IPS DF 6.9 (cell line): ENCODE measurements at regions not wholly inside any gene's neighbourhood (a gene's known extent, or its start where the extent isn't known, plus 50 kb on each side); places are given as distances from the start of the nearest gene placed in this dataset.
"Not testable (repeated sequence)": the region's sequence is repeated elsewhere in the genome, so short reads cannot be mapped to it uniquely, and the experiment has no call there.

Experiments used
- DNase-seq: peaks from one replicate; pipeline ENCODE4 v3.0.0-alpha.2; 2013; ENCODE audit warnings: low read depth, low spot score
- H3K27ac ChIP-seq: one replicate; pipeline ENCODE4 v1.5.1; 2013; ENCODE audit warnings: low read length, control low read depth
- H3K27me3 ChIP-seq: 2 replicates; pipeline ENCODE4 v1.6.1; 2013; ENCODE audit warnings: mild to moderate bottlenecking, low read length; ENCODE audit not compliant: control insufficient read depth, insufficient read depth
- H3K36me3 ChIP-seq: 2 replicates; pipeline ENCODE4 v1.6.1; 2013; ENCODE audit warnings: low read length; ENCODE audit not compliant: control insufficient read depth, insufficient read depth
- H3K4me1 ChIP-seq: 2 replicates; pipeline ENCODE4 v1.6.1; 2013; ENCODE audit warnings: low read length; ENCODE audit not compliant: control insufficient read depth, insufficient read depth
- H3K4me3 ChIP-seq: 2 replicates; pipeline ENCODE4 v1.5.1; 2013; ENCODE audit warnings: mild to moderate bottlenecking, low read length
- H3K9me3 ChIP-seq: 2 replicates; pipeline ENCODE4 v1.6.1; 2013; ENCODE audit warnings: low read length, inconsistent platforms; ENCODE audit not compliant: control insufficient read depth, insufficient read depth
- WGBS: extraction: QIAGEN DNeasy Blood & Tissue Kit; methylation state at CpG from one replicate; pipeline ENCODE4 v1.1.7; 2013; ENCODE audit warnings: mixed read lengths, missing lambda C conversion rate; ENCODE audit not compliant: insufficient read length, insufficient coverage; 5-methylcytosine and 5-hydroxymethylcytosine counted together

- Histone ChIP-seq H3K27ac (no peak overlapping the region), H3K27me3 (no peaks in the 10 kb centered on the region), H3K36me3 (no peaks in the 10 kb centered on the region), H3K9me3 (no peaks in the 10 kb centered on the region), H3K4me1 (no peaks in the 10 kb centered on the region), H3K4me3 (no peak overlapping the region)
- no peak for DNase-seq
- no CpG with 5 or more reads among the region's 9 CpGs for WGBS
Measured at GRCh38 chr3:55156851-55157650, 229.2 kb upstream of the LRTM1 start.

- WGBS, result no CpG with 5 or more reads among the region's 9 CpGs
- H3K27ac ChIP-seq, result no peak overlapping the region
- DNase-seq, result no peak
Measured at GRCh38 chr3:55147856-55148720, 220.2 kb upstream of the LRTM1 start.

GRCh38 chr3:55147406-55147805 lies 219.5 kb upstream of the LRTM1 start:
- no peak for DNase-seq
- no CpG with 5 or more reads among the region's 3 CpGs for WGBS
- no peaks in the 10 kb centered on the region for H3K27me3 ChIP-seq
- no peak overlapping the region for H3K27ac ChIP-seq
- H3K36me3 ChIP-seq, result no peaks in the 10 kb centered on the region
- no peaks in the 10 kb centered on the region for H3K4me1 ChIP-seq
- H3K4me3 ChIP-seq, result no peak overlapping the region
- H3K9me3 ChIP-seq, result no peaks in the 10 kb centered on the region

More at GRCh38 chr3:55147856-55148720, 220.2 kb upstream of the LRTM1 start:
- Histone ChIP-seq H3K4me3 (no peak overlapping the region), H3K9me3 (no peaks in the 10 kb centered on the region), H3K36me3 (no peaks in the 10 kb centered on the region), H3K27me3 (no peaks in the 10 kb centered on the region), H3K4me1 (no peaks in the 10 kb centered on the region)

GRCh38 chr3:55146216-55146615 lies 218.4 kb upstream of the LRTM1 start:
- Histone ChIP-seq H3K27me3 (no peaks in the 10 kb centered on the region), H3K27ac (no peak overlapping the region), H3K9me3 (no peaks in the 10 kb centered on the region), H3K4me1 (no peaks in the 10 kb centered on the region), H3K36me3 (no peaks in the 10 kb centered on the region), H3K4me3 (no peak overlapping the region)
- no CpG with 5 or more reads among the region's 4 CpGs for WGBS
- no peak for DNase-seq

DNA sequence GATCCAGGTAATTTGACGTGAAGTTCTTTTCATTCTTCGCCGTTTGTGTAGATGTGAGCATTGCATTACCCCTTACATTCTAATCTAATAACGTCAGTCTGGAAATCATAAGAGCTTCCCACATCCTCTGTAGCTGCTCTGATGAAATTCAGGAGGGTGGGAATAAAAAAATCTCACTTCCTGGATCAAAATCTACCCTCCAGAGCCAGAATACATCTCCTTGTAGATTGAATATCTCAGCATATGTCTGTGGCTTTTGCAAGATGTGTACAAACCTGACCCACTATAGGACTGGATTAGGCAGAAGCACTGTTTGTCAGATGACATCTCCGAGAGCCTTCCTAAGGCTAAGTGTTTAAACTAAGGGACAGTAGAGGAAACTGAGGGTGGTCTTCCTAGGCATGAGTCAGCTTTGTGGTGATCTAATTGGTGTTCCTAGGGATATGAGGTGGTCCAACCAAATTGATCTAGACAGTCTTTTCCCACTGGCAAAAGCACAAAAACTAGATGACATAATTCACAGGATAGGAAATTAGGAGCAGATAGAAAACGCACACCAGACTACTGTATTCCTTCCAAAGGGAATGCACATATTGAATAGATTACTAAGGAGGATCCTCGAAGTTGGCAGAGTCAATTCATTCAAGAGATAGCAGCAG lies 216.3 kb upstream of the LRTM1 start:
- Histone ChIP-seq H3K36me3 (no peaks in the 10 kb centered on the region), H3K4me3 (no peak overlapping the region), H3K9me3 (no peaks in the 10 kb centered on the region), H3K4me1 (no peaks in the 10 kb centered on the region), H3K27ac (no peak overlapping the region), H3K27me3 (no peaks in the 10 kb centered on the region)
- no CpG with 5 or more reads among the region's 7 CpGs for WGBS
- DNase-seq, result no peak

DNA sequence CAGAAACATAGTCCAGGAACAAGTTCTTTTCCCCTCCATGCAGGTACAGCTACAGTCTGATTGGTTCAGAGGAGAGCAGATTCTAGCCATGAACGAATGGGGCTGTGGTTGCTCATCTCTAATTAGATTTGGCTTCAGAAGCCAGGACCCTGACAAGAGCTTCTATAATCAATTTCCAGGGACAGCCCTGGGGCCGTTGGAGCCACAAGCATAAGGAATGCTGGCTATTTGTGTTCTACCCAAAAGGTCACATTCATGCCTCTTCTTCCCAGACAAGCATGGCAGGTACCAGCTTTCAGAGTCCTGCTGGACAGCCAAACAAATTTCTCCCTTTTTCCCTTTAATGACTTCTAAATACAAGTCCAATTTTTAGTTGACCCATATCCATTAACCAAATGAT lies 215.5 kb upstream of the LRTM1 start:
- no peaks in the 10 kb centered on the region for H3K27me3 ChIP-seq
- no peak overlapping the region for H3K27ac ChIP-seq
- WGBS, result no CpG with 5 or more reads among the region's 2 CpGs
- H3K36me3 ChIP-seq, result no peaks in the 10 kb centered on the region
- no peaks in the 10 kb centered on the region for H3K4me1 ChIP-seq
- no peak overlapping the region for H3K4me3 ChIP-seq
- DNase-seq, result no peak
- H3K9me3 ChIP-seq, result no peaks in the 10 kb centered on the region

DNA sequence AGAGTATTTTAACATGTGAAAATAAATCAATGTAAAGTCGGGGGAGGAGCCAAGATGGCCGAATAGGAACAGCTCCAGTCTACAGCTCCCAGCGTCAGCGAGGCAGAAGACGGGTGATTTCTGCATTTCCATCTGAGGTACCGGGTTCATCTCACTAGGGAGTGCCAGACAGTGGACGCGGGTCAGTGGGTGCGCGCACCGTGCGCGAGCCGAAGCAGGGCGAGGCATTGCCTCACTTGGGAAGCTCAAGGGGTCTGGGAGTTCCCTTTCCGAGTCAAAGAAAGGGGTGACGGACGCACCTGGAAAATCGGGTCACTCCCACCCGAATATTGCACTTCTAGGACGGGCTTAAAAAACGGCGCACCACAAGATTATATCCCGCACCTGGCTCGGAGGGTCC lies 208.4 kb upstream of the LRTM1 start:
- not testable (repeated sequence) for H3K27me3 ChIP-seq, H3K27ac ChIP-seq, H3K36me3 ChIP-seq, H3K9me3 ChIP-seq, H3K4me3 ChIP-seq, DNase-seq, H3K4me1 ChIP-seq
- WGBS, result no CpG with 5 or more reads among the region's 25 CpGs

- no peak for DNase-seq
- Histone ChIP-seq H3K4me3 (no peak overlapping the region), H3K36me3 (no peaks in the 10 kb centered on the region), H3K9me3 (no peaks in the 10 kb centered on the region), H3K27ac (no peak overlapping the region), H3K27me3 (no peaks in the 10 kb centered on the region), H3K4me1 (no peaks in the 10 kb centered on the region)
- WGBS, result no CpG with 5 or more reads among the region's 8 CpGs
Measured at GRCh38 chr3:55128225-55128823, 200.5 kb upstream of the LRTM1 start.

DNA sequence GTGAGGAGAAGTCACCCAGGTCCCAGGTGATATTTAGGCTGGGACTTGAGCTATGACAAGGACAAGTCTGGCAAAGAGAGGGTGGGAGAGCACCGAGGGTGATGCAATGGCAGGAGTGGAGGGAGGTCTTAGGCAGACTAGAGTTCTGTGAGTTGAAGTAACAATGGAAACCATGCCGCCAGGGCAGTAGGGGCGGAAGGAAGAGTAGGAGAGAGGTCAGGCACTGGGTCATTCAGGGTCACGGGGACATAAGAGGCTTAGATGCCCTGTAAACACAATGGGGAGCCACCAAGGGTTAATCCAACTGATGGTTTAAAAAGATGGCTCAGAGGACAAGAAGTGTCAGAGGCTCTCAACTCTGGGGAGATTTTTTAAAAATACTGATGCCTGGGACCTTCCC lies 199.7 kb upstream of the LRTM1 start:
- Histone ChIP-seq H3K27ac (no peak overlapping the region), H3K36me3 (no peaks in the 10 kb centered on the region), H3K9me3 (no peaks in the 10 kb centered on the region), H3K4me3 (no peak overlapping the region), H3K4me1 (no peaks in the 10 kb centered on the region), H3K27me3 (no peaks in the 10 kb centered on the region)
- WGBS, result no CpG with 5 or more reads among the region's 4 CpGs
- no peak for DNase-seq

DNA sequence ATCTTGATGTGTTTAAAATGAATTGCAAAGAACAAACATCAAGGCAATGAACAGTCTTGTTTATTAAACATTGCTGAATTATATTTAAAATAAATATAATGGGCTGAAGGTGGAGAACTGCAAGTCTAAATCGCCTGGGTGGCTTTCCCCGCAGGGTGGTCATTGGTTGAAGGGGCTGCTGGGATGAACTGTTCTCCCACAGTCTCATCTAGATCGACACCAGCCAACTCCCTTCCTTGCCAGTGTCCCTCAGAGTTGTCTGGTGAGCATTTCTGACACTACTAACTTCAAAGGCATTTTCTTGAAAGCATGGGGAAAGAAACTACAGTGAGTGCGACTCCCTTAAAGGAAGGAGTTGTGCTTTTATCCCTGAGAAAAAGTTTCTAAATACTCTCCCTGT lies 196.5 kb upstream of the LRTM1 start:
- Histone ChIP-seq H3K9me3 (no peaks in the 10 kb centered on the region), H3K27ac (no peak overlapping the region), H3K27me3 (no peaks in the 10 kb centered on the region), H3K36me3 (no peaks in the 10 kb centered on the region), H3K4me1 (no peaks in the 10 kb centered on the region), H3K4me3 (no peak overlapping the region)
- no CpG with 5 or more reads among the region's 4 CpGs for WGBS
- no peak for DNase-seq
